SJCRH30 (cell line): ENCODE measurements at regions not wholly inside any gene's neighbourhood (a gene's known extent, or its start where the extent isn't known, plus 50 kb on each side); places are given as distances from the start of the nearest gene placed in this dataset.
"Not testable (repeated sequence)": the region's sequence is repeated elsewhere in the genome, so short reads cannot be mapped to it uniquely, and the experiment has no call there.

Source experiments
- DNase-seq, 2 experiments: peaks; one replicate each; pipeline ENCODE4 v3.0.0-alpha.2; 2015 to 2020
- H3K27ac ChIP-seq: fragments of 250-450 bp; sonication (Bioruptor Pico); 2 replicates; pipeline ENCODE4 v1.5.1; 2020; ENCODE audit warnings: mild to moderate bottlenecking, moderate library complexity
- H3K27me3 ChIP-seq: fragments of 250-450 bp; sonication (Bioruptor Pico); 2 replicates; pipeline ENCODE4 v1.5.1; 2020; ENCODE audit warnings: mild to moderate bottlenecking, moderate library complexity
- H3K36me3 ChIP-seq: fragments of 250-450 bp; sonication (Bioruptor Pico); 2 replicates; pipeline ENCODE4 v1.5.1; 2020; ENCODE audit warnings: mild to moderate bottlenecking, moderate library complexity
- H3K4me1 ChIP-seq: fragments of 250-450 bp; sonication (Bioruptor Pico); 2 replicates; pipeline ENCODE4 v1.5.1; 2020; ENCODE audit warnings: mild to moderate bottlenecking, moderate library complexity
- H3K4me3 ChIP-seq: fragments of 250-450 bp; sonication (Bioruptor Pico); 2 replicates; pipeline ENCODE4 v1.5.1; 2020; ENCODE audit warnings: mild to moderate bottlenecking, moderate library complexity
- H3K9me3 ChIP-seq: fragments of 250-450 bp; sonication (Bioruptor Pico); replicated peaks from 2 replicates; pipeline ENCODE4 v1.5.1; 2020; ENCODE audit warnings: mild to moderate bottlenecking, moderate library complexity

DNA sequence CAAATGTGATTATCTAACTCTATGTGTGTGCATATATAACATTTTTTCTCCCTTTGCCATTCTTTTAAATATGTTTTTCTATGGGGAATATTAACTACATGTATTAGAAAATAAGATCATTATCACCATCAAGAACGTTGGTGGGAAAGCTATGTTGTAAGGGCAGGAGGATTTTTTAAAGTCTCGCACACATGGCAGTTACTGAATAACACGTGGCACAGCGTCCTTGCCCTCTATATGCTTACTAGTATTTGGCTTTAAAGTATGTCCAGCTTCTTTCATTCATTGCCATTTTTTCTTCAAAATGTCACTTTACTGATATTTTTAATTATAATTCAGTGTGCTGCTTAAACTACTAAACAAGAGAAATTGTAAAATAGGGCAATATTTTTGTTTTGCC, 944.3 kb downstream of the SOCS6 start:
- no peak for DNase-seq
- no peaks in the 10 kb centered on the region for H3K36me3 ChIP-seq
- no peak overlapping the region for H3K4me3 ChIP-seq
- no peak overlapping the region for H3K27ac ChIP-seq
- no peaks in the 10 kb centered on the region for H3K4me1 ChIP-seq
- no peaks in the 10 kb centered on the region for H3K9me3 ChIP-seq
- no peaks in the 10 kb centered on the region for H3K27me3 ChIP-seq

DNA sequence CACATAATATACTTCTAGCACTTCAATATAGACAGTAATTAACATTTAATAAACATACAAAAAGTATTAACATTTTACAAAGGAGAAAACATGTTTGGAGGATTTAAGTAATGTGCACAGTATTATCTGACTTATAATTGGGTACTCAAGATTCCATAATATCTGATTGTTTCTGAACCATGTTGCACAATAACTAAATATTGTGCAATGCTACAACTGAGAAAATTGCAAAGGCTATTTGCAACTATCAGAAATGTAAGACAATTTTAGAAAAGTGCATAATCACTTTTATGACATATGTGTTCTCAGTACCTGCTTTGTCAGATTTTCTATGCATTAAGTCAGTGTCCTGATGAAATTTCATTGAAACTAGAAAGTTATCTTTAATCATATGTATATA, 934.6 kb downstream of the SOCS6 start:
- Histone ChIP-seq H3K9me3 (no peaks in the 10 kb centered on the region), H3K36me3 (no peaks in the 10 kb centered on the region), H3K4me1 (no peaks in the 10 kb centered on the region), H3K27ac (no peak overlapping the region), H3K4me3 (no peak overlapping the region), H3K27me3 (no peaks in the 10 kb centered on the region)
- DNase-seq, result no peak

DNA sequence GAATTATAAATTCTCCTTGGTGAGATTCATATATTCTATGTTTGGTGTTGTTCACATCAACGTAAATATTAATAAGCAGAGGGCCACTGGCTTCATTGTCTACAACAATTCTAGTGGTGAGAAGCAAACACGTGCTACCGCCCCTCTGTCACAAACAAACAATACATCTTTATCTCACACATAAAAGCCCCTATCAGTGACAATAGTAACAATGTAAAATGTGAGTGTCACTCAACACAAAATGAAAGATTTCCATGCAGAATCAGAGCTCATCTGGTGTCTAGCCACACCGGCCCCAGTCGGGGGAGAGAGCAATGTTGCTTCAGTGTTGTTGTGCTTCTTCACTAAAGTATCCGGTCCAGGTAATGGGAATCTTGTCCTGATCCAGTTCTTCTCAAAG, 932.6 kb downstream of the SOCS6 start:
- H3K27me3 ChIP-seq, result no peaks in the 10 kb centered on the region
- no peak overlapping the region for H3K4me3 ChIP-seq
- H3K9me3 ChIP-seq, result no peaks in the 10 kb centered on the region
- H3K36me3 ChIP-seq, result no peaks in the 10 kb centered on the region
- DNase-seq, result no peak
- H3K27ac ChIP-seq, result no peak overlapping the region
- no peaks in the 10 kb centered on the region for H3K4me1 ChIP-seq

GRCh38 chr18:71212739-71213138, 923.9 kb downstream of the SOCS6 start:
- not testable (repeated sequence) for H3K9me3 ChIP-seq, H3K27ac ChIP-seq, H3K27me3 ChIP-seq, DNase-seq, H3K4me3 ChIP-seq, H3K36me3 ChIP-seq, H3K4me1 ChIP-seq

DNA sequence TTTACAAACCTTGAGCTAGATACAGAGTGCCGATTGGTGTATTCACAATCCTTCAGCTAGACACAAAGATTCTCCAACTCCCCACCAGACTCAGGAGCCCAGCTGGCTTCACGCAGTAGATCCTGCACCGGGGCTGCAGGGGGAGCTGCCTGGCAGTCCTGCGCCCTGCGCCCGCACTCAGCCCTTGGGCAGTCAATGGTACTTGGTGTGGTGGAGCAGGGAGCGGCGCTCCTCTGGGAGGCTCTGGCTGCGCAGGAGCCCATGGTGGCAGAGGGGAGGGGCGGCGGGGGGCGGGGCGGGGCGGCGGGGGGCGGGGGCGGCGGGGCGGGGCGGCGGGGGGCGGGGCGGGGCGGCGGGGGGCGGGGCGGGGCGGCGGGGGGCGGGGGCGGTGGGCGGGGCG, 923.4 kb downstream of the SOCS6 start:
- Histone ChIP-seq H3K4me3 (no peak overlapping the region), H3K27me3 (no peaks in the 10 kb centered on the region), H3K4me1 (no peaks in the 10 kb centered on the region), H3K9me3 (no peaks in the 10 kb centered on the region), H3K36me3 (no peaks in the 10 kb centered on the region), H3K27ac (no peak overlapping the region)
- no peak for DNase-seq

- Histone ChIP-seq H3K9me3 (no peaks in the 10 kb centered on the region), H3K4me1 (no peaks in the 10 kb centered on the region), H3K27me3 (no peaks in the 10 kb centered on the region), H3K27ac (no peak overlapping the region), H3K36me3 (no peaks in the 10 kb centered on the region), H3K4me3 (no peak overlapping the region)
- DNase-seq, result no peak
Measured at GRCh38 chr18:71209944-71210343, 921.1 kb downstream of the SOCS6 start.

DNA sequence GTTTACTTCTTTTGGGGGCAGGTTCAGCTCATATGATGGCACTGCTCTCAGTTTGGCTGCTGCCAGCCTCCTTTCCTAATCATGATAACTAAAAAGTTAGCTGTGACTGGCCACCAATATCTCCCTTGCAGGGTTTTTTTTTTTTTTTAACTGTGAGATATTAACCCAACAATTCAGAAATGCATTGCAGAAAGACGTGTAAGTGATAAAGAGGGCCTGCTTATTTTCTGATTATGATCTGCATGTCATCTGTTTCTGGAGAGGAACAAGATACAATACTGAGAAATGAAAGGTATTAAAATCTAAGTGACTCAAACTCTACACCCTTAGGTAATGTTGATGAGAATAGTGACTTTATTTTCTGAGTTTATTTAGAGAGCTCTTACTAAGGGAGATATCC, 905.6 kb downstream of the SOCS6 start:
- Histone ChIP-seq H3K4me3 (no peak overlapping the region), H3K4me1 (no peaks in the 10 kb centered on the region), H3K9me3 (no peaks in the 10 kb centered on the region), H3K27ac (no peak overlapping the region), H3K36me3 (no peaks in the 10 kb centered on the region), H3K27me3 (no peaks in the 10 kb centered on the region)
- DNase-seq, result no peak

GRCh38 chr18:71189581-71189980, 900.7 kb downstream of the SOCS6 start:
- Histone ChIP-seq H3K4me1 (no peaks in the 10 kb centered on the region), H3K27me3 (no peaks in the 10 kb centered on the region), H3K27ac (no peak overlapping the region), H3K9me3 (no peaks in the 10 kb centered on the region), H3K4me3 (no peak overlapping the region), H3K36me3 (no peaks in the 10 kb centered on the region)
- no peak for DNase-seq

GRCh38 chr18:71168557-71169145, 879.8 kb downstream of the SOCS6 start:
- no peak overlapping the region for H3K27ac ChIP-seq
- no peaks in the 10 kb centered on the region for H3K27me3 ChIP-seq
- H3K4me1 ChIP-seq, result no peaks in the 10 kb centered on the region
- H3K9me3 ChIP-seq, result no peaks in the 10 kb centered on the region
- H3K36me3 ChIP-seq, result no peaks in the 10 kb centered on the region
- H3K4me3 ChIP-seq, result no peak overlapping the region
- DNase-seq, result peak in 1 of 2 experiments; percentile 5

DNA sequence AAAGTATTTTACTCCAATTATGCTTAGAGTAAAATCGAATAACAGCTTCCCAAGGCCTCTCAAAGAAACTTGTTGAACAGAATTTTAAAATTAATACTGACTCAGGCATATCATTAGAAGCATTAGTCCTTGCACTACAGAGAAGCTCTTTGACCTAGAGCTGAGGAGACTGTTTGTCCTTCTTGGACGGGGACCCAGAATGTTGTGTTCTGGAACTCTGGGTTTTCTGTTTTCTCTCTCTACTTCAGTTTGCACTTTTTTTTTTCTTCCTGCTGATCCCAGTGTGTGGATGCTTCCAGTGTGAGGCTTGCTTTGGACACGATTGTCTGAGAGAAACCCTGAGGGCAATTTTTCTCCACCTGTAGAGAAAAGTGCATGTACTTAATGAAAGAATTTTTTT, 847.6 kb downstream of the SOCS6 start:
- no peaks in the 10 kb centered on the region for H3K4me1 ChIP-seq
- no peaks in the 10 kb centered on the region for H3K36me3 ChIP-seq
- no peaks in the 10 kb centered on the region for H3K9me3 ChIP-seq
- no peaks in the 10 kb centered on the region for H3K27me3 ChIP-seq
- no peak overlapping the region for H3K27ac ChIP-seq
- no peak overlapping the region for H3K4me3 ChIP-seq
- no peak for DNase-seq

DNA sequence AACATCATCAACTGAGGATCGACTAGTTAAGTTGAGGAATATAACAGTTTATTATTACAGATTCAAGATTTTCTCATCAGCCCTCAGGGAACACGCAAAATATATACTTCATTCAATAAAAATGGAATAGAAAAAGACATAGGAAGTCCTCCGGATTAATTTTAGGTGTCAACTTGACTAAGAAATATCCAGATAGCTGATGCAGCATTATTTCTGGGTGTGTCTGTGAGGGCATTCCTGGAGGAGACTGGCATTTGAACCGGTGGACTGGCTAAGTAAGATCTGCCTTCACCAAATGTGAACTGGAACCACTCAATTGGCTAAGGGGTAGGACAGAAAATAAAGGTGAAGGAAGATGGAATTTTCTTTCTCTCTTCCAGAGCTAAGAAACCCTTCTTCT, 845.3 kb downstream of the SOCS6 start:
- H3K36me3 ChIP-seq, result no peaks in the 10 kb centered on the region
- no peaks in the 10 kb centered on the region for H3K9me3 ChIP-seq
- H3K27me3 ChIP-seq, result no peaks in the 10 kb centered on the region
- H3K4me3 ChIP-seq, result no peak overlapping the region
- H3K27ac ChIP-seq, result no peak overlapping the region
- no peaks in the 10 kb centered on the region for H3K4me1 ChIP-seq
- DNase-seq, result no peak

- Histone ChIP-seq H3K4me3 (no peak overlapping the region), H3K27ac (no peak overlapping the region), H3K36me3 (no peaks in the 10 kb centered on the region), H3K9me3 (no peaks in the 10 kb centered on the region), H3K27me3 (no peaks in the 10 kb centered on the region), H3K4me1 (no peaks in the 10 kb centered on the region)
- DNase-seq, result no peak
Measured at GRCh38 chr18:71131918-71132317, 843.1 kb downstream of the SOCS6 start.

- H3K27me3 ChIP-seq, result no peaks in the 10 kb centered on the region
- H3K4me3 ChIP-seq, result no peak overlapping the region
- no peaks in the 10 kb centered on the region for H3K4me1 ChIP-seq
- no peak overlapping the region for H3K27ac ChIP-seq
- no peak for DNase-seq
- H3K9me3 ChIP-seq, result no peaks in the 10 kb centered on the region
- no peaks in the 10 kb centered on the region for H3K36me3 ChIP-seq
Measured at GRCh38 chr18:71130351-71130750, 841.5 kb downstream of the SOCS6 start.

DNA sequence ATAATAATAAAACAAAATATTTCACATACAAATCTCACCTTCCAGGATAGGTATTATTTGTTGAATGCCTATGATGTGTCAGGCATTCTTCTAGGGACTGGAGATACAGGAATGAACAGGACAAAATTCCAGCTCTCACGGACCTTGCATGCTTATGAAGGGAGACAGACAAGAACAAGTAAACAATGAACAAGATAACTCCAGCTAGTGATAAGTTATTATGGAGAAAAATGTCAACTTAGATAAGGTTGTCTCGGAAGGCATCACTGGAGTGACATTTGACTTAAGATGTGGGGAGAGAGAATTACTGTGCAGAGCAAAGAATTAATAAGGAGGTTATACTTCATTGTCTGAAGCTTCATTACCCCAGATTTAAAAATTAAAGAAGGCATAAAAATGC, 836.7 kb downstream of the SOCS6 start:
- H3K27ac ChIP-seq, result no peak overlapping the region
- DNase-seq, result no peak
- H3K36me3 ChIP-seq, result no peaks in the 10 kb centered on the region
- H3K27me3 ChIP-seq, result no peaks in the 10 kb centered on the region
- no peak overlapping the region for H3K4me3 ChIP-seq
- no peaks in the 10 kb centered on the region for H3K4me1 ChIP-seq
- no peaks in the 10 kb centered on the region for H3K9me3 ChIP-seq

DNA sequence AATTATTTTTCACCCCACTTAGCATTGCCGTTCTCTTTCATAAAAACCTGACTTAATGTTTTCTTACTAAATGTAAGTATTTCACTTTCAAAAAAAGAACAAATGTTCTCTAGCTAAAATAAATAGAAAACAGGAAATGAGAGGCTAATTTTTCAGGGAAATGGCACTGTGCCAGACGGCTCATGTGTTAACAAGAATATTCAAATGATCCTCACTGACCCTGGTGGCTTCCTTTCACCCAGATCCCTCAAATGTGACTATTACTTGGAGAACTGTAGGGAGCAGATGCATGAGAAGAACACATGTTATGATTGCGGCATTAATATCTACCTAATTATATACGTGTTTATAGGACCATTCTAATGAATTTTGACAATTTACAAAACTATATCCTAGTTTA, 827.7 kb downstream of the SOCS6 start:
- peak in 1 of 2 experiments; percentile 1 for DNase-seq
- Histone ChIP-seq H3K27me3 (no peaks in the 10 kb centered on the region), H3K9me3 (no peaks in the 10 kb centered on the region), H3K27ac (no peak overlapping the region), H3K36me3 (no peaks in the 10 kb centered on the region), H3K4me3 (no peak overlapping the region), H3K4me1 (no peaks in the 10 kb centered on the region)

DNA sequence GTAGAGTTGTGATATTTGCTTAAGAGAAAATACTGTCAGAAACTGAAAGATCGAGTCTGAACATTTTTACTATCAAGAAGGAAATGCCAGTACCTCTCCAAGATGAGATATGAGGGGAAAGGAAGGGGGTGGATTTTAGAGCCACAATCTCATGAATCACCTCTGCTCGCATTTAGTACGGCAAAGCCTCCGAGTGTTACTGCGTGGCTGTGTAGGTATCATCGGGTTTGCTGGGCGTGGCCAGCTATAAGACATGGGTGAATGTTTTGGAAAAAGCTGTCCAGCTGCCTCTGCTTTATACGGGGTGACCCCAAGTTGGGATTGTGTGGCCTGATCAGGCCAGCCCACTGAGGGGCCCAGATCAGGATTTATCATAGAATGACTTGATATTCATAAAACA, 826.4 kb downstream of the SOCS6 start:
- no peaks in the 10 kb centered on the region for H3K36me3 ChIP-seq
- no peak for DNase-seq
- no peaks in the 10 kb centered on the region for H3K27me3 ChIP-seq
- no peaks in the 10 kb centered on the region for H3K4me1 ChIP-seq
- no peak overlapping the region for H3K4me3 ChIP-seq
- H3K27ac ChIP-seq, result no peak overlapping the region
- H3K9me3 ChIP-seq, result no peaks in the 10 kb centered on the region
